ENCODE measurements at regions not wholly inside any gene's neighbourhood (a gene's known extent, or its start where the extent isn't known, plus 50 kb on each side); places are given as distances from the start of the nearest gene placed in this dataset.

GRCh38 chr17:12398441-12399051 lies 267.1 kb upstream of the MYOCD start:
- TF ChIP-seq CTCF (conservative IDR thresholded peaks at IDR 0.05) (no peak), ZFX (IDR thresholded peaks at IDR 0.05) (no peak)

Measured in C4-2B (cell line).